ENCODE measurements at regions not wholly inside any gene's neighbourhood (a gene's known extent, or its start where the extent isn't known, plus 50 kb on each side); places are given as distances from the start of the nearest gene placed in this dataset.

DNA sequence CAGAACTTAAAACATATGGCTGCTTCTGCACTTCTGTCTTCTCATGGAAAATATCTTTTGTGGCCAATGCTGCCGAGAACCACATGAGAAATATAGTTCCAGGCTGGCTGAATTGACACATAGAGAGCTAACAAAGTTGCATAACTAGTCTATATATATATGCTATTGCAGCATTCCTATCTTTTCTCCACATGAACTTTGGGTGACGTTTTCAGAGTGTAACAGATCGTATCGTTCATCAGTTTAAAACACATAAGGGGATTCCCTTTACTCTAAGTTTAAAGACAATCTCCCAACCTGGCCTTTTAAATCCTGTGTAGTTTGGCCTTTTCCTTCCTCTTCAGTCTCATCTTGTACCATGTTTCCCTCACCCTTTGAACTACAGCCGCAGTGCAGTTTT is 394.2 kb upstream of the CBLB start:
- TF ChIP-seq, protein P1, sequence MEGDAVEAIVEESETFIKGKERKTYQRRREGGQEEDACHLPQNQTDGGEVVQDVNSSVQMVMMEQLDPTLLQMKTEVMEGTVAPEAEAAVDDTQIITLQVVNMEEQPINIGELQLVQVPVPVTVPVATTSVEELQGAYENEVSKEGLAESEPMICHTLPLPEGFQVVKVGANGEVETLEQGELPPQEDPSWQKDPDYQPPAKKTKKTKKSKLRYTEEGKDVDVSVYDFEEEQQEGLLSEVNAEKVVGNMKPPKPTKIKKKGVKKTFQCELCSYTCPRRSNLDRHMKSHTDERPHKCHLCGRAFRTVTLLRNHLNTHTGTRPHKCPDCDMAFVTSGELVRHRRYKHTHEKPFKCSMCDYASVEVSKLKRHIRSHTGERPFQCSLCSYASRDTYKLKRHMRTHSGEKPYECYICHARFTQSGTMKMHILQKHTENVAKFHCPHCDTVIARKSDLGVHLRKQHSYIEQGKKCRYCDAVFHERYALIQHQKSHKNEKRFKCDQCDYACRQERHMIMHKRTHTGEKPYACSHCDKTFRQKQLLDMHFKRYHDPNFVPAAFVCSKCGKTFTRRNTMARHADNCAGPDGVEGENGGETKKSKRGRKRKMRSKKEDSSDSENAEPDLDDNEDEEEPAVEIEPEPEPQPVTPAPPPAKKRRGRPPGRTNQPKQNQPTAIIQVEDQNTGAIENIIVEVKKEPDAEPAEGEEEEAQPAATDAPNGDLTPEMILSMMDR (IDR thresholded peaks at IDR 0.05; ENCODE audit: low read depth, low read length) = no peak
- ChIA-PET POLR2A (interaction anchor here (0.6 kb wide), 1 partner anchor 65 kb away, joined by 7 read pairs; no protein-coding TSS in a partner anchor), CTCF (no interaction called here)
- Histone ChIP-seq H3K27me3 (ENCODE audit: control insufficient read depth, insufficient read depth, low read length) (no peaks in the 10 kb centered on the region), H3K4me3 (ENCODE audit: low read depth, low read length) (no peak overlapping the region), H3K9me3 (ENCODE audit: control insufficient read depth, insufficient read depth, low read length) (no peaks in the 10 kb centered on the region), H3K27ac (ENCODE audit: low read depth, low read length) (no peak overlapping the region)
- no peak for DNase-seq (ENCODE audit: low read depth, low spot score)

DNA sequence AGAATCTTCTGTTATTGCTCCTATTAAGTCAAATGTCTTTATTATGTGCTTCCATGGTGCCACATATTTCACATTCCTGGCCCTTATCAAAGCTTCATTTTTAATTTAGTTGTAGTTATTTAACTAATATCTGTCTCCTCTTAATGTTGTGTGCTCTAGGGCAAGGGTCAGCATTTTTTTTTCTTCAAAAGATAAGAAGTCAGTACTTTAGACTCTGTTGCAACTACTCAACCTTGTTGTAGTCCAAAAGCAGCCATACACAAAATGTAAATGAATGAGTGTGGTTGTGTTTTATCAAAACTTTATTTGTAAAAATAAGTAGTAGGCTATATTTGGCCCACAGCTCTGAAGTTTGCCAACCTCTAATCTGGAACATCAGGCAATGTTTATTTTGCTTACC is 394.7 kb upstream of the CBLB start:
- TF ChIP-seq, protein P1 (IDR thresholded peaks at IDR 0.05; ENCODE audit: low read depth, low read length) = no peak
- Histone ChIP-seq H3K9me3 (ENCODE audit: control insufficient read depth, insufficient read depth, low read length) (no peaks in the 10 kb centered on the region), H3K4me3 (ENCODE audit: low read depth, low read length) (no peak overlapping the region), H3K27me3 (ENCODE audit: control insufficient read depth, insufficient read depth, low read length) (no peaks in the 10 kb centered on the region), H3K27ac (ENCODE audit: low read depth, low read length) (no peak overlapping the region)
- DNase-seq (ENCODE audit: low read depth, low spot score) = no peak
- ChIA-PET POLR2A (no interaction called here), CTCF (no interaction called here)

GRCh38 chr3:106265704-106266103 is 396.9 kb upstream of the CBLB start:
- TF ChIP-seq, protein P1 (IDR thresholded peaks at IDR 0.05; ENCODE audit: low read depth, low read length) = no peak

DNA sequence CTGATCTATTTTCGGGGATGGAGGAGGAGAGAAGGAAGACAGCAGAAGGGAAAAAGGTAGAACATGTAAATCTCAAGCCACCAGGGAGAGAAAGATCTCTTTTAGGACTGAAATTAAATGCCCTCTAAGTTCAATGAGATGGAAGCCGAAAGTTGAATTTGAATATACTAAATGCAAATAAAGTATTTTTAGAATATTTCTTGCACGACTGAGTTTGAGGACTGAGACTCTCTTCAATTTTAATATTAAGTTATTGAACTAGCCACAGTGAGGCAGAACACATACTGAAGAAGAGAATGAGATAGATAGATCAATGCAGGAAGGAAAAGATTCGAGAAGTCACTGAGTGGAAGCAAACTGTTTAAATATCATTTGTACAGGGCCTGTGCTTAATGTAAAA is 399.9 kb upstream of the CBLB start:
- TF ChIP-seq, protein P1 (IDR thresholded peaks at IDR 0.05; ENCODE audit: low read depth, low read length) = no peak
- H3K4me3 ChIP-seq (ENCODE audit: low read depth, low read length) = no peak overlapping the region

More at GRCh38 chr3:106265704-106266103, 396.9 kb upstream of the CBLB start:
- ChIA-PET CTCF (interaction anchor here (0.5 kb wide), 1 partner anchor 1048 kb away, joined by 6 read pairs; no protein-coding TSS in a partner anchor), POLR2A (no interaction called here)
- Histone ChIP-seq H3K27ac (ENCODE audit: low read depth, low read length) (no peak overlapping the region), H3K9me3 (ENCODE audit: control insufficient read depth, insufficient read depth, low read length) (no peaks in the 10 kb centered on the region), H3K4me3 (ENCODE audit: low read depth, low read length) (no peak overlapping the region), H3K27me3 (ENCODE audit: control insufficient read depth, insufficient read depth, low read length) (no peaks in the 10 kb centered on the region)
- no peak for DNase-seq (ENCODE audit: low read depth, low spot score)

GRCh38 chr3:106272302-106272701 is 403.5 kb upstream of the CBLB start:
- no peaks in the 10 kb centered on the region for H3K9me3 ChIP-seq (ENCODE audit: control insufficient read depth, insufficient read depth, low read length)

More for the DNA sequence above, 399.9 kb upstream of the CBLB start:
- no peak for DNase-seq (ENCODE audit: low read depth, low spot score)
- CTCF ChIA-PET = no interaction called here
- no peaks in the 10 kb centered on the region for H3K9me3 ChIP-seq (ENCODE audit: control insufficient read depth, insufficient read depth, low read length)
- no peak overlapping the region for H3K27ac ChIP-seq (ENCODE audit: low read depth, low read length)
- H3K27me3 ChIP-seq (ENCODE audit: control insufficient read depth, insufficient read depth, low read length) = no peaks in the 10 kb centered on the region
- POLR2A ChIA-PET = no interaction called here

More at GRCh38 chr3:106272302-106272701, 403.5 kb upstream of the CBLB start:
- no peak overlapping the region for H3K27ac ChIP-seq (ENCODE audit: low read depth, low read length)
- POLR2A ChIA-PET = no interaction called here
- TF ChIP-seq, protein P1 (IDR thresholded peaks at IDR 0.05; ENCODE audit: low read depth, low read length) = no peak
- no peak overlapping the region for H3K4me3 ChIP-seq (ENCODE audit: low read depth, low read length)
- CTCF ChIA-PET = interaction anchor here (0.6 kb wide), 1 partner anchor 65 kb away, joined by 8 read pairs; no protein-coding TSS in a partner anchor
- no peaks in the 10 kb centered on the region for H3K27me3 ChIP-seq (ENCODE audit: control insufficient read depth, insufficient read depth, low read length)
- no peak for DNase-seq (ENCODE audit: low read depth, low spot score)
